GM19397 (cell line): ENCODE measurements at regions not wholly inside any gene's neighbourhood (a gene's known extent, or its start where the extent isn't known, plus 50 kb on each side); places are given as distances from the start of the nearest gene placed in this dataset.

Source experiments
- ATAC-seq: cut with Tn5 transposase; IDR thresholded peaks from one replicate; pipeline ENCODE4 v1.9.1; 2021; ENCODE audit warnings: mild to moderate bottlenecking, moderate library complexity; ENCODE audit not compliant: unreplicated experiment

GRCh38 chr13:76795701-76796695 lies 90.2 kb downstream of the KCTD12 start:
- ATAC-seq, result no peak

DNA sequence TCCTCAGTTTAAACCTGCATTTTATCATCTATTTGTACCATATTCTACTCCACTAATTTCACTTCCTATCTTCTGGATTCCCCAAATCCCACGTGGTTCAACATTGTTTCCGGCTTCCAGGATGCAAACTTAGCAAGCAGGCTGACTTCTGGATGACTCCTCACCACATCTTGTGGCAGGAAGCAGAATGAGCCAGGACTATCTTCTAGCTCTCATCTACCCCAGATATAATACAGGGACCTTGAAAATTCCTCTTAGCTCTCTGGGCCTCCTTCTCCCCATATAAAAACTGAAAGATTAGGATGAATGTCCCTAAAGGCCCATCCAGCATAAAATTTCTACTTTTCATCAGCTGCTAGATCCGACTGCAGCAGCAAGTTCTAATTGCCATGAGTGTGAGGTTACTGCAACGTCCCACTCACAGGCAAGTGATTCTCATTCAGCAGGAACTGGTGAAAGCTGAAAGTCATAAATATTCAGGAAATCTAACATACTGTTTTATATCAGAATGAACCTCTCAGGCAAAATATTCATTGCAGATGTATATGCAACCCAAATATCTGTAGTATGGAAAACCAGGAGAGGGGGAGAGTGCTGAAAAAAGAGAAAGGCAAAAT lies 93.4 kb downstream of the KCTD12 start:
- ATAC-seq, result no peak

- no peak for ATAC-seq
These were observed 95.0 kb downstream of the KCTD12 start for GRCh38 chr13:76790980-76791819.

DNA sequence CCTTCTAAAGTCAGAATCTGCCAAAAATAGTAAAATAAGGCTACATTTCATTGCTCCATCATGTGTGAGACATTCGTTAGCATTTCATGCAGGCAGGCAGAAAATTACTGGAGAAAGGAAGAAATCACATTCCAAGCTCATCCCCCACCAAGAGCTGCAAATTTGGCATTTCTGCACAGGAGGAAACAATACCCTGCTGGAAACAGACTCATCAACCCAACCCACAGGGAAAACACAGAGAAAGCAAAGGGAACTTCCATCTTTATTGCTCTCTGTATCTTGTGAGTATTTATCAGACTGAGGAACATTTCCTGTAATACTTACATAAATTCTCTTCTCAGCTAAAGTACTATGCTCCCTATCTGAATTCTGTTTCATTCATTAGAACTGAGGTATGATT lies 95.7 kb downstream of the KCTD12 start:
- no peak for ATAC-seq

DNA sequence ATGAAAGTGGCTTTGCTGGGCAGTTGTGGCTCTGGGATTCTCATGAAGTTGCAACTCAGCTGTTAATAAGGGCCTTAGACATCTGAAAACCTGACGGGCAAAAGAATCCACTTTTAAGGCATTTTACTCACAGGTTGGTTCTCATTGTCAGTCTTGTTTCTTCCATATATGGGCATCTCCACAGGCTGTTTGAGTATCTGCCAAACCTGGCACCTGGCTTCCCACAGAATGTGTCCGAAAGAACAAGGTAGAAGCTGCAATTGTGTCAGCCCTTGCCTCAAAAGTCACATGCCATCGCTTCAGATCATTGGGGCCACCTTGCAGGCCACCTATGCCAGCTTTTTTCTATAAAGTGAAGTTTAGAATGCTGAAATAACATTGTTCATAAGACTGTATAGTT lies 102.4 kb downstream of the KCTD12 start:
- ATAC-seq, result no peak

DNA sequence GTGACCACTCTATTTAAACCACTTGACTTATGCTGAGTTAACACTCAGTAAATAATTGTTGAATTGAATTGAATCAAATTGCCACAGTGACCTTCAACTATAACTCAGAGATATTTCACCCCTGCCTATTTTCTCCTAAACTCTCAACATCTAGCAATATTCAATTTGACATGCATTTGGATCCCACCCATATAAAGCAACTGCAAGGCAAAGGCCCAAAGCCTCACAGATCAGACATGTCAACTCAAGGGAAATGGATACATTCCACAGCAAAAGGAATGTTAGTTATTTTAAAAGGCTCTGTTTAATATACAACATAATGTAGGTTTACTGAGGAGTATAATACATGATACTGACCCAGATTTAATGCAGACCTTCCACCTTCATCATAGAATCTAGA lies 107.4 kb downstream of the KCTD12 start:
- no peak for ATAC-seq

DNA sequence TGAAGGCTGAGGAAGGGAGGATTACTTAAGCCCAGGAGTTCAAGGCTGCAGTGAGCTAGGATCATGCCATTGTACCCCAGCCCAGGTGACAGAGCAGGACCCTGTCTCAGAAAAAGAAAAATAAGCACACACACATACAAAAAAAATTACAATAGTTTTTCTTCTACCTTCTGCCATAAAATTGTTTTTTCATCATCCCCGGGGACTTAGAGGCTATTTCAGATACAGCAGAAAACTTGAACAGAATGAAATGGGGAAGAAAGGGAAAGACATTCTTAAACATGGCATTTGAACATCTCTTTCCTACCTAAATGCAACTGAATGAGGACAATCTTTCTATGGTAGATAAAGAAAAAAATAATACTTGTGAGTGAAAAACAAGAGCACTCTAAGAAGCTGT lies 109.1 kb downstream of the KCTD12 start:
- no peak for ATAC-seq

- ATAC-seq, result no peak
These were observed 111.0 kb downstream of the KCTD12 start for GRCh38 chr13:76775088-76775740.

- ATAC-seq, result no peak
These were observed 112.6 kb downstream of the KCTD12 start for GRCh38 chr13:76773448-76774094.

DNA sequence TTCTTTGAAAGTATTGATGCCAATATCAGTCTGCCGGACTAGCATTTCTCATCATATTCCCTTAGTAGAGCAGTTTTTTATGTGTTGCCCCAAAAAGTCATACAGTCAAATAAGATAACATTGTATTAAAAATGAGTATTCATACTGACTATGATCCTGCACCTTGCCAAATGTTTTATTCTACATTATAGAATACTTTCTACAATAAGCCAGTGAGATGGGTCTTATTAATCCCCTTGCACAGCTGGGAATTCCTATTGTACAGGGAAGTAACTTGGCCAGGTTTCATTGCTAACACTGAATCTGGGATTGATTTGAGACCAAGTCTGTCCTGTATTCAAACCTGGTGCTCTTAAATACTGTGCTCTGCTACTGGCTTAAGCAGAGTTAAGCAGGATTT lies 114.0 kb downstream of the KCTD12 start:
- no peak for ATAC-seq

DNA sequence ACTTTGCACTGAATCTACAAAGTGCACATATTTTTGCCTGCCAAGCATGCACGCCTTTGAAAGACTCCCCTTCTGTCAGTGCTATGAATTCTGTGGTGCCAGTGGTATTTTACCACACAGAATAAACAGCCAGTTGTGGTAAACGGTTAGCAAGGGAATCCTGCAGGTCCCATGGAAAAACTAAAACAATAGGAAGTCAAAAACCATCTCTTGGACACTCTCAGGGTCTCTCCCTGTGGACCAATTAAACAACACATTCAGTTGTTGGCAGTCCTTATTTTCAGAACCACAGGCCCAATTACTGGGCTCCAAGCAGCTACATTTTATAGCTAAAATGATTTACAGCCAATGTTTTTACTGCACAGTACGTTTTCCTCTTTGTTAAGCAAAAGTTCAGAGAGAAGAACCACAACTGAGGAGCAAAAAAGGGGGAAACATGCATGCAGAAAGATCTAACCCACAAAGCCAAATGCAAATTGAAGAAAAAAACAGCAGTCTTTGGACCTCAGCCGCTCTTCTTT lies 116.9 kb downstream of the KCTD12 start:
- ATAC-seq, result no peak

DNA sequence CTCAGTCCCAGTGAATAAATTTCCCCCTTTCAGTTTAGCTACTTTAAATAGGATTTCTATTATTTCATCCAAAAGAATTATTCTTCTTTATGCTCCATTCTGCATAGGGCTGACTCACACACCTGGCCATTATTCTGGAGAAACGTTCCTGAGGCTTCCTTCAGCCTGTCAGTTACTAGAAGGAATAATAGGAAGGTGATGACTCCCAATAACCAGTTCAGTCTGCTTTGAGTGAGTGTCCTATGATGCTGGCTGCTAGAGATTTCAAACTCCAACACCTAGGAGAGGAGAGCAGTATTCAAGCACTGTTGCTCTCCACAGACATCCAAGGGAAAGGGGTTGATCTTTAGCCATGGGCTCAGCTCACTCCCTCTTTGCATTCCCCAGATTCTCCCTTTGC lies 117.8 kb downstream of the KCTD12 start:
- ATAC-seq, result no peak

DNA sequence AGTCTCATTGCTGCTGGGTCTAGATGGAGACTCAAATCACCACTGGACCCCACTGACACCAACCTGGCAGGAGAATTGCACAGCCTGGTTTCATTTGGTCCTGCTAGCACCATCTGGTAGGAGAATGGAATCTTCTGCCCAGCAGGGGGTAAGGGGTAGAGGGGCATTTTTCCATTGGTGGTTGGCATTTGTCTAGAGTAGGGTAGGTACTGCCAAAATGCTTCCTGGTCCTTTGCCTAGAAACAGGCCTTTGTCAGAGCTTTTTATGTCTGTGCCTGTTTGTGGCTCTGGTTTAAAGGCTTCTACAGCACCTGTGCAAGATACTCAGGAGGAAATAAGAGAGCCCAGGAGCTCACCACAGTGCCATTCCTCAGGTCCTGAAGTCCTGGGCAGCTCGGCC lies 121.3 kb downstream of the KCTD12 start:
- ATAC-seq, result no peak

DNA sequence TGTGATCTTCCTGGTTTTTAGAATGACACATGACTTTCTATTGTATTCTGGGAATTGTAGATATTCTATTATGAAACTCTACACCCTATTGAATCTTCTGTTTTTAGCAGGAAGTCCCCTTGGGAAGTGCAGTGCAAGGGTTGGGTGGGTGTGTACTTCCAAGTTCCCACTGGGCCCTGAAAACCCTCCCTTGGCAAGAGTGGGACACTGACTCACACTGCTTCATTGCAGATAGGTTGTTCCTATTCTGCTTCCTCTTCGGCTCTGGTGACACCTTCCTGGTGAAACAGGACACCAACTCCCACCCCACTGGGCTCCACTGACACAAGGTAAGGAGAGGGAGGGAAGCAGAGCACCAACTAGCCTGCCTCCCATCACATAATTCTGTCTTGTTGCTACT lies 121.8 kb downstream of the KCTD12 start:
- ATAC-seq, result no peak

DNA sequence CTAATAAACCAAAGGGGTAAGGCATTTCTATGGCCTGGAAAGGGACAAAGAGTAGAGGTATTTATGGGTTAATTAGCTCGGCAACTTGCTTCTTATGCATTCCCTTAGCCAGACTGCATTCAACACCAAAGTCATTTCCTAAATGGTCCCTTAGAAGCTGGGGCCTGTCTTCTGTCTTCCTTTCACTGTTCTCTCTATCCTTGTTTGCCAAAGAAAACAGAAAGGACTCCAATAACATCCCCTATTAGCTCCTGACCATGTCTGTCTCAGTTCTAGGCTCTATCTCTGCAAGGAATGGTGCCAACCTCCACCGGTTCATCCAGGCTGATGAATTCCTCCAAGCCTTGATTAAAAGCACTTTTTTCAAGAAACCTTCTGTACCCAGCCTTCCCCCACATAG lies 123.5 kb downstream of the KCTD12 start:
- ATAC-seq, result no peak

- ATAC-seq, result no peak
These were observed 126.3 kb downstream of the KCTD12 start for GRCh38 chr13:76759877-76760276.

- no peak for ATAC-seq
These were observed 127.5 kb downstream of the KCTD12 start for GRCh38 chr13:76758738-76759137.

DNA sequence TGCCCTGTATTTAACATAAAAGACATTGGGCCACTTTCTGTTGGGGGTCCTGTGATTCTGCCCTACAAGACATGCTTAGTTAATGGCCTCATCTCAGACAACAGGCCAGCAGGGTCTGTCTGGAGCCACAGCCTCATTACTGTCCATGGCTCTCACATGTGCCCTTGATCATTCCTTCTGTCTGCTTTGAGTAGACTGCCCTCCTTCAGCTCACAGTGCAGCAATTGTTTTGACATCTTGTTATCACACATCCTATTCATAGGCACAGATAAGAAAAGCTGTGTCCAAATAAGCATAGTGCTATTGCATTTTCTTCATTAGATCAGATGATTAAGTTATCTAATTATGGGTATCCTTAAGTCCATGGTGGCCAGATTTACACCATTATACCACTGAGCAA lies 127.9 kb downstream of the KCTD12 start:
- no peak for ATAC-seq

GRCh38 chr13:76756451-76756850 lies 129.8 kb downstream of the KCTD12 start:
- no peak for ATAC-seq

DNA sequence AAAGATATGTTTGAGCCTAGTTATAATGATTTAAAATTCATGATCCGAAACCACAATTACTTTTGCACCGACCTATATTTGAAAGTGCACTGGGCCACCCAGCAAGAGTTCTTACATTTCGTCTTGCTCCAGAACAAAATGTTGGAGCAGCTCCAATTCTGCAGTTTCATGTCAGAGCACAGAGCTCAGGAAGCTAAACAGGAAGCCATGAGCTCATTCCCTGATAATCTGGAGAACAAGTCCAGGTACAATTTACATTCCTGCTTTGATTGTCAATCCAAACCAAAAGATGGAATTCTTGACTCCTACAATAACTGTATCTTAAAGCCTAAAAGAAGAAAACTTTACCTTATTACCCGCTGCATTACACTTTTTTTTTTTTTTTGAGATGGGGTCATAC lies 131.8 kb downstream of the KCTD12 start:
- no peak for ATAC-seq
